HG02938 (cell line): ENCODE measurements at regions not wholly inside any gene's neighbourhood (a gene's known extent, or its start where the extent isn't known, plus 50 kb on each side); places are given as distances from the start of the nearest gene placed in this dataset.

ENCODE experiments used
- ATAC-seq: cut with Tn5 transposase; IDR thresholded peaks from one replicate; pipeline ENCODE4 v1.9.1; 2021; ENCODE audit warnings: mild to moderate bottlenecking, moderate library complexity; ENCODE audit not compliant: unreplicated experiment

DNA sequence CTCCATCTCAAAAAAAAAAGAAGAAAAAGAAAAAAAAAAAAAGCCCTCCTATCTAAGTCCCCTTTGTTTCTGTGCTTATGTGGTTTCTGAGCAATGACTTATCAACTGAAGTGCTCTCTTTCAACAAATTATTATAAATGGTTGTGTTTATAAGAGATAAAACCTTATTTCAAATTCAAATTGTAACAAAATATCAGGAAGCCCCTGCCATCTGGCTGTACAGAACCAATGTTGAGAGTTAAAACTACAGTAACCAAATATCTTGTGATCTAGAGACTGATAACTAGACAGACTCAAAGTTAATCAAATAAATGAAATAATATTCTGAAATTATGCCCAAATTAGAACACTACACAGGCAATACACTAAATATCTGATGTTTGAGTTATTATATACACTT is 143.0 kb upstream of the CPNE8 start:
- ATAC-seq: no peak

DNA sequence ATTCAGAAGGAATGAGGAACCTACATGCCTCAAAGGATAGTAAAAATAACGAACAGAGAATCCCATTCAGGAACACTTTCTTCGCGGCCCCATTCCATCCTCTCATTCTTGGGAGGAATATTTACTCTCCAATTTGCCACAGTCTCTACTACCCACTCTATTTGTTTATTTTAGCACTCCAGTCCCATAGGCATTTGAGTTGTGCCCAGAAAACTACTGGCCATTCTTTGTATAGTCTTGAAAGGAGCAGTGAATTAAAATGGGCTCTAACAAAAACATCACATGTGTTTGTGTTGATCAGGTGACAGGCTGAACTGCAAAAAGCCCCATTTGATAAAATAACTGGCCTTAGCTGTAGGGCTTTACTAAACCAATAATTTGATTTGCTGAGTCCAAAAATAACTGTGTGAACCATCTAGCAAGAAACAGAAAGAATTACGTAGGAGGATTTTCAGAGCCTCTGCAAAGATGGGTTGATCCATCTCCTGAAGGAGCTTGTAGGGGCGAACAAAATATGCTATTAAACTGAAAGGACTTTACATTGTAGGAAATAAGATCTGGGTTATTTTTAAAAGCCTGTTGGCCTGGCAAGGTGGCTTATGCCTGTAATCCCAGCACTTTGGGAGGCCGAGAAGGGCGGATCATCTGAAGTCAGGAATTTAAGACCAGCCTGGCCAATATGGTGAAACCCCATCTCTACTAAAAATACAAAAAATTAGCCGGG is 142.3 kb upstream of the CPNE8 start:
- ATAC-seq: no peak

DNA sequence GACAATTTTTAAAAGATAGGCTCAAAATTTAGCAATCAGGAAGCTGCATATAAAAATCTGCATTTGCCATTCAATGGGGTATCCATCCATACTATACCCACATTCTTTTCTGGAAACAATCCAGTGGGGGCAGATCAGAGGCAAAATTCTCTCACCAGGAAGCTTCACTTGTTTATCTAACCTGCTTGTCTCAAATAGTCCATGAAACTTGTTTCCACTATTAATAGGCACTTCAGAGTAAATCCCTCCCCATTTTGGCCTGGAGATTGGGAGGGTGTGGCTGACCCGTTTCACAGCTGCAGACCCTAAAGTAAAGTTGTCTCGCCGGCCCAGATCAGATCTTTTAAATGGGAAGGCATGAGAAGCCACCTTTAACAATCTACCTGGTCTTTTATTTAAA is 139.4 kb upstream of the CPNE8 start:
- ATAC-seq: no peak

DNA sequence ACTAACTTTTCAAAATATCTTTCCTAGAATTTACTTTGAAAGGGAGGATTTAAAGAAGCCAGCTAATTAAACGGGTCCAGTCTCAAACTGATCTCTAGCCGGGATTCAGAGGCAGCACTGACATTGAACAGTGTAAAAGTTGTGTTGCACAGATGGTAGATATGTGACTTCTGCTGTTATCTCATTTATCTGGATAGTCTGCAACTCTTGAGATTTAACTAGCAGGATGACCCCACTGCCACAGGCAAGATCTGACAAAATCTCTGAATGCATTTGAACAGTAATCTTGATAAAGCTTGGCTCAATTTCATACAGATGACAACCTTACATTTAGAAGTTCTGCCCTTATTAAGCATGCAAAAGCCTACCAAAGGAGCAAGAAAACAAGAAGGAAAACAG is 138.0 kb upstream of the CPNE8 start:
- no peak for ATAC-seq

DNA sequence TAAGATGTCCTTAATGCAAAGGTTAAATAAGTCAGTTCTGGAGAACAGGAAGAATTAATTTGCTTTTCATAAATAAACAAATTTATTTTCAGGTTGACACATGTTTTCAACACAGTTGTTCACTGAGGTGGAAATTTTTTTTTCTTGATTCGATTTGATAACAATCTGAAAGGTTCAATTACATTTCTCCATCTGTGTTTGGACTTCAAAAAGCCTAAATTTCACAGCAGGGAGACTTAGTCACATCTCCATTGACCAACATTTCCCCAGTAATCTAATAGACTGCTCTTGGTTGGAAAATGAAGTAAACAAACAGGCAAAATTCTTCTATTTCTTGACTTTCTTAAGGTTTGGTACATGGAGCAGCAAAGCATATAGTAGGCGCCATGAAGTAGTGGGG is 134.9 kb upstream of the CPNE8 start:
- ATAC-seq: no peak

DNA sequence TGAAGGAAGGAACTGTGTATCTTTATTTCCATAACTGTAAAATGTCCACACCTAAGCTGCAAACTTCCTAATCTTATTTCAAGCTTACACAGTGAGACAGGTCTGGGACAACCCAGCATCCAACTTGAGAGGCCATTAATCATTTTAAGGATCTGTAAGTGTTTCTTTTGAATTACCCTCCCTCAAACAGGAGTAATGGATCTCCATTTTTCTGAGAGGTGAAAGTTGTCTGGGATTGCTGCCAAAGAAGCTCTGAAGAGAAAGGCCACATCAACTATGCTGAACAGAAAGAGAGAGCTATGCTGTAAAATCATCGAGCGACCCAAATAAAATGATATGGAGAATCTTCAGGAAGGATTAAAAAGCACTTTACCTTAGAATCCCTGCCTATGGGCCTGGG is 131.7 kb upstream of the CPNE8 start:
- no peak for ATAC-seq

DNA sequence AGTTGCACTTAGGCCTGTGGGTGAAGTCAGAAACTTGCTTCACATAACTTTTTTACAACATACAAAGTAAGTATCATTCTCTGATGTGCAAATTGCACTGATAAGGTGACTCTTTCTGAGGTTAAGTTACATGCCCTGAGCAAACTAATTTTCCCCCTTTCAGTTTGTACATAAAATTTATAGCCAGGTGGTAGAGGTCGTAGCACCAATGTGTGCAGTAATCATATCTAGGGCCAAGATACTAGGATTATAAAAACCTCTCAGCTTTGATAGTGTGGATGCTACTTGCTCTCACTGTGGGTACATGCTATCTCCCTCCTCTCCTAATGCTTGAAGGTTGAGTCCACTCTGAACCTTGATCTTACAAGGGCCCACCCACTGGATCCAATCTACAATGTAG is 130.7 kb upstream of the CPNE8 start:
- ATAC-seq: no peak

DNA sequence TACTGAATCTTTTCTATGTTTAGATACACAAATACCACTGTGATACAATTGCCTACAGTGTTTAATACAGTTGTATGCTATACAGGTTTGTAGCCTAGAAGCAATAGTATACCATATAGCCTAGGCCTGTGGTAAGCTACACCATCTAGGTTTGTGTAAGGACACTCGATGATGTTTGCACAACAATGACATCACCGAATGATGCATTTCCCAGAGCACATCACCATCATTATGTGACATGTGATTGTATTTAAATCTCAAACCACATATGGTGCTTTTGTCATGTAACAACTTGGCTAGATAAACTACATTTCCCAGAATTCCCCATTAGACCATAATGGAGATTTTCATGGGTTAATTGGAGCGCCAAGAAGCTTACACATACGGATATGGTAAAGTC is 128.4 kb upstream of the CPNE8 start:
- no peak for ATAC-seq

DNA sequence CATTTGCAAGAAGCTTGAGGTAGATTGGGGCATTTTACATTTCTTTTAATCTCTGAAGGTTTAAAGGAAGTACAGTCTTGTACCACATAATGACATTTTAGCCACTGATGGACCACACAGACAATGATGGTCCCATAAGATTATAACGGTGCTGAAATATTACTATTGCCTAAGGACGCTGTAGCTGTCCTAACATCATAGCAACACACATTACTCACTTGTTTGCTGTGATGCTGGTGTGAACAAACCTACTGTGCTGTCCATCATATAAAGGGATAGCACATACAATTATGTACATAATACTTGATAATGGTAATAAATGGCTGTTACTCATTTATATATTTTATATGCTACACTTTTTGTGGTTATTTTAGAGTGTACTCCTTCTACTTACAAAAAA is 127.1 kb upstream of the CPNE8 start:
- no peak for ATAC-seq

DNA sequence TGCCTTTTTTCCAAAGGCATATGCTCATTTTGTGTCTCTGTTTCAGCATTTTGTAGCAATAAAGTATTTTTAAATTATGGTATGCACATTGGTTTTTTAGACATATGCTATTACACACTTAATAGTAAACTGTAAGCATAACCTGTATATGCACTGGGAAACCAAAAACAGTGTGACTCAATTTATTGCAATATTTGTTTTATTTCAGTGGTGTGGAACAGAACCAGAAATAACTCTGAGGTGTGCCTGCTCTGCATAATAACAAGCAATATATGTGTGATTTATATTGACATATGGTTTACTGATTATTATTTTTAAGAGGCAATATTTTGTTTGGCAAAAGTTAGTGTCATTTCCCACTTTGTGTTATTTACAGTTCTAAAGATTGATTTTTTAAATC is 126.6 kb upstream of the CPNE8 start:
- no peak for ATAC-seq

DNA sequence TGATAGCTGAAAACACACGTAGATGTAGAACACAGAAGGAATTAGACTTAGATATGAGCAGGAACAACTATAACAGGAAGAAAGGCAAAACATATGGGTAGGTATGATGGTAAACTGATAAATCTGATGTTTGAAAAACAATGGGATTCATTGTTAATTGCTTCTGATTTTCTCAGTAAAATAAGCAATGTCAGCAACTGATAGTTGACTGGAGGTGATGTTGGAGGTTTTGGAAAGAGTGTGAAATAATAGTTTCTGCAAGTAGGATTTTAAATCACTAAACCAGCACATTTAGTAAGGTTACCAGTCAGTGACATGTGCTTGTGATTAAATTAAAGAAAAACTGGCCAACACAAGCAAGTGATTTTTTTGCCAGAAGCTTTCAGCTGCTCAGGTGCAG is 123.0 kb upstream of the CPNE8 start:
- no peak for ATAC-seq

DNA sequence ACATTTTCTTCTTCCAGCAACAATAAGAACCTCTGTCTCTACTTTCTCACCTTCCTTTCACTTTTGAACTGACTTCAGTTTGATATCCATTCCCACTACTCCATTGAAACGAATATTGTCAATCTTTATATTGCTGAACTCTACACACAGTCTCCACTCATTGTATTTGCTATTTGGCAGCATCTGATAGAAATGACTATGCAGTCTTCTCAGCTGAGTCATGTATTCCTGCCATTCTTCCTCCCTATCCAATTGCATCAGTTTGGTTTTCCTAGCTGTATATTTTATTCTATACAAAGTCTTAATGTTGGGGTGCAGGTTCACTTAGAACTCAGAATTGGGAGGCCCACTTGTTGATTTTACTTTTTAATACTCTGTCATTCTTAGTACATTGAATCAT is 107.5 kb upstream of the CPNE8 start:
- no peak for ATAC-seq

DNA sequence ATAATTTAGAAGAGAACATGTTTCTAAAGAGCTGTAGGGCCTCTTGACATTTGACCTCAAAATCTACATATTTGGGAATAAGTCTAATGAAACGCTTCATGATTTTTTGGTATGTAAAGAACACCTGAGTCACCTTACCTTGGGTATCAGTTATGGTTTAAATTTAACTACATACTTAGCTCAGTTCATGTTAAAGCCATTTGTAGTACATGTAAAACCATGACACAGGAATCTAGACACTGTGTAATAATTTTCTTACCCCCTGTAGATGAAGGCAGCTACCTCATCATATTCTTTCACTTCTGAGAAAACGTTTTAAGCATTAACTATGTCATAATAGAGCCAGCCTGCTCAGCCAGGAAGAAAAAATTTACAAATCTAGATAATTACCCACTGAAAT is 105.8 kb upstream of the CPNE8 start:
- no peak for ATAC-seq

DNA sequence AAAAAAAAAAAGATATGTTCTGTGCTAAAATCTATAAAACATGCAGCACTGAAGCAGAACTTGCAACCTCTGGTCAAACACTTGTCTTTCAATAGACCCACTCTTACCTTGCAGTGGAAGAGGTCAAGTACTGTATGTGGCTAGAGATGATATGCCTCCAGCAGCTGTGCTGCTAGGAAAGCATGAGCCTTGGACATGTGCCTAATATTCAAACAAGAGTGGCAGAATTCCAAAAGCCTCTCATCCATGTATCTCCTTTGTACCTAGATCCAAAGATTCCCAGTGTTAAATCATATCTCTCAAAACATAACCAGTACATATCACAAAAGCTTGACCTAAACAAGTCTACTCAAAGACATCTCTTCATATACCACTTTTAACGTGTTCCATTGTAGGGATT is 105.0 kb upstream of the CPNE8 start:
- no peak for ATAC-seq

DNA sequence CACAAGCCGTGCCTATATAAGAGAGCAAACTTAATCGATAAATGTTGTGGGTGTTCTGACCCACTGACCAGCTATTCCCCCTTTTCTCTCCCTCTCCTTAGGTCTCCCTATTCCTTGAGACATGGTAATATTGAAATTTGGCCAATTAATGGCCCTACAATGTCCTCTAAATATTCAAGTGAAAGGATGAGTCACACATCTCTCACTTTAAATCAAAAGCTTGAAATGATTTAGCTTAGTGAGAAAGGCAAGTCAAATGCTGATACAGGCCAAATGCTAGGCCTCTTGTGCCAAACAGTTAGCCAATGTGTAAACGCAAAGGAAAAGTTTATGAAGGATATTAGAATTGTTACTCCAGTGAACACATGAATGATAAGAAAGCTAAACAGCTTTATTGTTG is 102.2 kb upstream of the CPNE8 start:
- no peak for ATAC-seq

DNA sequence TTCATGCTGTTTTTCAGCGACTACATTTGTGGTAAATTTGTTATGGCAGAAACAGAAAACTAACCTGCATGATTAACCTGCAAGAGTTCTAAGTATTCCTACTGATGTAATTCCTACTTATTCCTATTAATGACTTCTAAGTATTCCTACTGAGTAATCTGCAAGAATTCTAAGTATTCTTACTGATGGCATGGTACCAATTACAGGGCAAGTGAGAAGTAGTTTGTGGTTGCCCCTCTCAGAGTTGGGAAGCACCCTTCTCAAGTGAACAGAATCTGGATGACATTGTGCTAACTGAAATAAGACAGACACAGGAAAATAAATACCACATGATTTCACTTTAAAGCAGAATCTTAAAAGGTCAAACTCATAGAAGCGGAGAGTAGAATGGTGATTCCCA is 100.9 kb upstream of the CPNE8 start:
- ATAC-seq: no peak

DNA sequence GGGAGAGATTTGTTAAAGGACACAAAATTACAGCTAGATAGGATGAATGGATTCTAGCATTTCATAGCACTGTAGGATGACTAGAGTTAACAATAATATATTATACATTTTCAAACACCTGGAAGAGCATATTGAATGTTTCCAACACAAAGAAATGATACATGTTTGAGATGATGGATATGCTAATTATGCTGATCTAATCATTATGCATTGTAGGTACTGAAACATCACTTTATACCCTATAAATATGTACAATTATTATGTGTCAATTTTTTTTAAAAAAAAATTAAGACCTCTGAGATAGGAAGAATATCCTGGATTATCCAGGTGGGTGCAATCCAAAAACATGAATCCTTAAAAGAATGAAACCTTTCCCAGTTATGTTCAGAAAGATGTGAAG is 100.3 kb upstream of the CPNE8 start:
- ATAC-seq: no peak

DNA sequence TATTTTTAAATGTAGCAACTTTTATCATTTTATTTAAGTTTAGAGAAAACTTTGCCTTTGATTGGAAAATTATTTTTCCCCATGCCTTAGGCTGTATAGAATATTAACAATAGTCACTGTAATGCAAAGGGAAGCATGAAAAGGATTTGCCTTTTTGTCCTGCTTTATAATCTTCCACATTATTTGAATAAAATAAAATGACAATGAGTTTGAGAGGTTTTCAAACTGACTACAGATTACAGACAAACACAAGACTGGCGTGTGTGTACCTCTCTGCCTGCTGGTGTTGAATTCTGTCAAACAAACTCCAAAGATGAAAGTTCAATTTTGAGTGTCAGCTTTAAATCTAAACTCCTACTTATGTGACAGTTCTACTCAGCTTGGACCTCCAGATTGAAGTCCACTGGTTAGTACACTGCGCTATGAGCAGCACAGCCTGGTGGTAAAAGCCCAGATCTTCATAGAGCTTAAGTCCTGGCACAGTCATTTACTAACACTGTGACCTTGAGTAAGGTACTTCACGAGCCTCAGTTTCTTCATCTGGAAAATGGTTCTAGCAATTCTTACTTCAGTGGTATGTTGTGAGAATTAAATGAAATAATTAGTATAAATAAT is 98.3 kb upstream of the CPNE8 start:
- no peak for ATAC-seq

DNA sequence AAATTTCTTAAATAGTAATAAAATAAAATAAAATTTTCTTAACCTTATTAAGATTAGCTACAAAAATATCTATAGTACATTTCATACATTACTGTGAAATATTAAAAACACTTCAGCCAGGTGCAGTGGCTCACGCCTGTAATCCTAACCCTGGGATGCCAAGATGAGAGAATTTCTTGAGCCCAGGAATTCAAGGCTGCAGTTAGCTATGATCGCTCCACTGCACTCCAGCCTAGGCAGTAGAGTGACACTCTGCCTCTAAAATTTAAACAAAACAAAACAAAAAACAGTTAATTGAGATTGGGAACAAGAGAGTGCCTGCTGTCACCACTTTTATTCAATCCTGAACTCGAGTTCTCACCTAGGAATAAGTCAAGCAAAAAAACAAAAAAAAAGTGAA is 95.0 kb upstream of the CPNE8 start:
- no peak for ATAC-seq

DNA sequence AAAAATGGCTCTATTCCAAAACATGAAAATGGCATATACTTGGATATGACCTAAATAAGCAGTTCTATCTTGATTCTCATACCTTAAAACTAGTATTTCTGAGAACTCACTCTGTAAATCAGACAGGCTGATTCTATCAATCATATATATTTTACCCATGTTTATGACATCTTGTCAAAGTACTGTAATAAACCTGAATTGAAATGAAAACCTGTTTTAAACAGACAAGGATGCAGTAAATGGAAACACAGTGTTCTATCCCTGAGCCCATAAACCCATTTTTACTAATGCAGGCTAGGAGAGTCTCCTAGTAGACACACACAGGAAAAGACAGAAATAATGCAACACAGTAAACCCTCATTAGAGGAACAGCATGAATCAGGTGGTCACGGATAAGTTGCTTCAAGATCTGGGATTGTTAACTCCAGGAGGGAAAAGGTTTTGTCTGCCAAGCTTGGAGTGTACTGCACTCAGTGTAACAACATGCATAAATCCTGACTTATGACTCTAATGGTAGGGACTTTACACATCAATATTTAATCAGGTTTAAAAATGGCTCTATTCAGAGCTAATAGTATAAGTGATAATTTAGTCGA is 93.6 kb upstream of the CPNE8 start:
- no peak for ATAC-seq

DNA sequence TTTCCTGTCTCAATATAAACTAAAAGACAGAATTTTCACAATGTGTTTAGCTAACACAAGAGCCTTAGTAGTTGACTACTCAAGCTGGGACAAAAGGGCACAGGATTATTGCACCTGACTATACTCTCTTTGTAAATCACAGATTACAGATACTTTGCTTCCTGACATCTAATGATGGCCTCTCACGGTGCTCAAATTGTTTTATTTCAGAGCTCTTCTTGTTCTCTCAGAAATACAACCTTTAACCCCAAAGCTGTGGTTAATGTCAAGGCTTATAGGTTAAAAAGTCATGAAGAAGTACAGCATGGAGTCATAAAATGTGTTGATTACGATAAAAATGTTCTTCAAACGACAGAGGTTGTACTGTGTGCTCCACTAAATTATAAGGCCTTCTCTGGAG is 89.9 kb upstream of the CPNE8 start:
- no peak for ATAC-seq

DNA sequence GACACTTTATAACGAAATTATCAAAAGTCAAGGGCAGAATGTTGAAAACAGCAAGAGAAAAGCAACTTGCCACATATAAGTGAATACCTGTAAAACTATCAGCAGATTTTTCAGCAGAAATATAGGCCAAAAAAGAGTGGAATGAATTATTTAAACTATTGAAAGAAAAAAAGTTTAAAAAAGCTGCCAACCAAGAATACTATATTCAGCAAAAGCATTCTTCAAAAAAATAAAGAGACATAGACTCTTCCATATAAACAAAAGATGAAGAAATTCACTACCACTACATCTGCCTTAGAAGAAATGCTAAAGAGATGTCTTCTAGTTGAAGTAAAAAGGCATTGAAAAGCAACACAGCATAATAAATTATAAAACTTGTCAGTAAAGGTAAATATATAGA is 80.6 kb upstream of the CPNE8 start:
- ATAC-seq: no peak

DNA sequence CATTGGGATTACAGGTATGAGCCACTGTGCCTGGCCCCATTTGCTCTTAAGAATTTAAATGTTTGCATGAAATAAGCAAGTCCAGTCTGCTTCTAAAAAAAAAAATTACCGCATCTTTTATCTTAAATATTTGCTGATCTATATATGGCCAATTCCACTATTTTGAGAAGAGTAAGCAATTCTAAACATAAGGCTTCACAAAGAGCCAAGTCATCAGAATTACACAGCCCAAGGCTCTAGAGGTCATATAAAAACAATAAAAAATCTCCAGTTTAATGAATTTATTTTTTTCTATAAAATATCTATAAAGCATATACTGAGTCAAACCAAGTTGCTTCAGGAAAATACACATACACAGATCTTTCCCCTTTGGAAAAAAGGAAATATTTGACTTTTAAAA is 79.0 kb upstream of the CPNE8 start:
- no peak for ATAC-seq
